SK-N-MC (cell line): ENCODE measurements at regions not wholly inside any gene's neighbourhood (a gene's known extent, or its start where the extent isn't known, plus 50 kb on each side); places are given as distances from the start of the nearest gene placed in this dataset.

Experiments used
- DNase-seq: peaks from one replicate; pipeline ENCODE4 v3.0.0-alpha.2; 2011; ENCODE audit warnings: low read depth, low spot score
- H3K27ac ChIP-seq: fragments of 200-600 bp; sonication (generic); 2 replicates; pipeline ENCODE4 v1.5.1; 2016; ENCODE audit warnings: mixed run types
- H3K36me3 ChIP-seq: fragments of 200-600 bp; sonication (generic); 2 replicates; pipeline ENCODE4 v1.6.1; 2017; ENCODE audit warnings: antibody characterized with exemption, low read length, mixed read lengths; ENCODE audit not compliant: insufficient read depth
- H3K4me3 ChIP-seq: fragments of 200-600 bp; sonication (generic); 2 replicates; pipeline ENCODE4 v1.5.1; 2016
- H3K9ac ChIP-seq: fragments of 200-600 bp; sonication (generic); 2 replicates; pipeline ENCODE4 v1.8.0; 2017; ENCODE audit warnings: mixed run types, mixed read lengths; ENCODE audit not compliant: insufficient read length
- H3K9me3 ChIP-seq: fragments of 200-600 bp; sonication (generic); 2 replicates; pipeline ENCODE4 v1.6.1; 2017; ENCODE audit warnings: low read depth, mild to moderate bottlenecking, antibody characterized with exemption, low read length, moderate library complexity, mixed read lengths
- EZH2 ChIP-seq: fragments of 200-600 bp; sonication (generic); IDR thresholded peaks from one replicate; pipeline ENCODE4 v1.6.1; 2017; ENCODE audit warnings: antibody characterized with exemption
- FOXP2 ChIP-seq: optimal IDR thresholded peaks from 2 replicates; pipeline ENCODE3; 2011; ENCODE audit warnings: mild to moderate bottlenecking, moderate library complexity; ENCODE audit not compliant: insufficient read depth; ENCODE audit errors: extremely low read length, control extremely low read depth
- POLR2AphosphoS5 ChIP-seq: IDR thresholded peaks from 2 replicates; pipeline ENCODE4 v1.6.1; 2012; ENCODE audit warnings: mild to moderate bottlenecking, low read depth, low read length, borderline replicate concordance

DNA sequence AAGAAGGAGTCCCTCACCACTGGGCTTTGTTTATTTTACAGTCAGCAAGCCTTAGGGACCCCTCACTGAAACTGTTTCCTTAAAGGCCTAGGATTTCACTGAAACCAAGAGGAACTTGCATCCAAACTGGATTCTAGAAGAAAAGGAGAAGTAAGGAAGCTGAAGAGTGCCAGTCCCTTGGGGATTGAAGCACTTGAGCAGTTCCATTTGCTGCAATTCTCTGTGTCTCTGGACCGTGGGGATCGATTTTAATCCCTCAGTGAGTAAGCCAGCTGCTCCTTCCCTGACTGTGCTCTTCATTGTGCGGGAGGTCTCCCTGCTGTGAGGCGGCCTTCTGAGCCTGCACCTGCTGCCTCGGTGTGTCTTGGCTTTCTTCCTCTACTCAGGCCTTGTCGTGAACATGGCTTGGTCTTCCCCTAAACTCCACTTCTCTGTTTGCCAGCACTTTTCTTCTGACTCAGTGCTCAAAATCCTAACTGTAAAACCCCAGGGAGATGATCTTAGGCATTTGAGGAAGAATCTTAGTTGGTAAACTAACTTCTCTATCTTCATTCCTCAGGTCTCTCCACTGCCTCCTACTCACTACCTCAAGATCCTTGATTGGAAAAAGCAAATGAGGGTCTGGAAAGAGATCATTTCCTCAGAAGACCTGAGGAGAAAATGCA, 132.6 kb downstream of the SLC38A6 start:
- no peak overlapping the region for H3K27ac ChIP-seq
- no peak for DNase-seq
- no peaks in the 10 kb centered on the region for H3K36me3 ChIP-seq
- H3K9me3 ChIP-seq, result no peaks in the 10 kb centered on the region
- no peak overlapping the region for H3K4me3 ChIP-seq
- no peak for TF ChIP-seq EZH2
- no peak for TF ChIP-seq POLR2AphosphoS5
- TF ChIP-seq FOXP2, result no peak
- H3K9ac ChIP-seq, result no peak overlapping the region

DNA sequence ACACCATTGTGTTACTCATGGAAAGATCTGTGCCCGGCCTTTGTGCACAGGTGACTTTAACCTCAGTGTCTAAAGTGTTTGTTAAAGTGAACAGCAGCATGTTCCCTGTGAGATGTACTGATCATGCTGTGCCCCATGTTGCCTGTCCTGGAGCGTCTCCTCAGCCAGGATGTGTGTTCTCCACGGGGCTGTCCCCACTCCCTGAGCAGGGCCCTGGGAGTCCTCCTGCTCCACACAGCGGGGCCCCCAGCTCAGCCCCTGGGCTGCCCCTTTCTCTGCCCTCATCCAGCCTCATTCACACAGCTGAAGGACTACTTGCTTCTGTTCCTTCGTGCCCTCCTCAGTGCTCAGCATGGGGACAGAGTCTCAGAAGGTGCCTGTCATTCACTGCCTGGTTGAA, 131.5 kb downstream of the SLC38A6 start:
- no peak overlapping the region for H3K4me3 ChIP-seq
- TF ChIP-seq POLR2AphosphoS5, result no peak
- TF ChIP-seq FOXP2, result no peak
- TF ChIP-seq EZH2, result no peak

DNA sequence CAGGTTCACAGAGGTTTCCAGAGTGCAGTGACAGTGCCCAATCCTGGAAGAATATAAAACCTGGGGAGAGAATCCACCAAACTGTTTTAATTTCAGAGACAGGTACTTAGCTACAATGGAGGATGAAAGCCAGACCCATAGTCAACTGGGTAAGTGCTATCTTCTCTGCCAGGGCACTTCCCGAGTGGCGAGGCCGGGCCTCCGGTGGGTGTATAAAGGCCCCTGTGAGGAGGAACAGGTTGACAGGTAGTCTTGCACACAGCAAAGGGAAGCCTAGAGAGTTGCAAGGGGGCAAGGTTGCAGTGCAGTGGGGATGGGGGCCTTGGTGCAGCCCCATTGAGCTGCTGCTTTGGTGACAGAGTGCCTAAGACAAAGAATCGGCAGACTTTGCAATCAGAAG, 130.7 kb downstream of the SLC38A6 start:
- H3K36me3 ChIP-seq, result no peaks in the 10 kb centered on the region
- no peak overlapping the region for H3K9ac ChIP-seq
- H3K27ac ChIP-seq, result no peak overlapping the region
- DNase-seq, result no peak
- TF ChIP-seq POLR2AphosphoS5 (no peak), FOXP2 (no peak), EZH2 (no peak)
- no peak overlapping the region for H3K4me3 ChIP-seq
- H3K9me3 ChIP-seq, result no peaks in the 10 kb centered on the region

More for the DNA sequence above, 131.5 kb downstream of the SLC38A6 start:
- no peak overlapping the region for H3K27ac ChIP-seq
- DNase-seq, result no peak
- no peak overlapping the region for H3K9ac ChIP-seq
- no peaks in the 10 kb centered on the region for H3K9me3 ChIP-seq
- H3K36me3 ChIP-seq, result no peaks in the 10 kb centered on the region

DNA sequence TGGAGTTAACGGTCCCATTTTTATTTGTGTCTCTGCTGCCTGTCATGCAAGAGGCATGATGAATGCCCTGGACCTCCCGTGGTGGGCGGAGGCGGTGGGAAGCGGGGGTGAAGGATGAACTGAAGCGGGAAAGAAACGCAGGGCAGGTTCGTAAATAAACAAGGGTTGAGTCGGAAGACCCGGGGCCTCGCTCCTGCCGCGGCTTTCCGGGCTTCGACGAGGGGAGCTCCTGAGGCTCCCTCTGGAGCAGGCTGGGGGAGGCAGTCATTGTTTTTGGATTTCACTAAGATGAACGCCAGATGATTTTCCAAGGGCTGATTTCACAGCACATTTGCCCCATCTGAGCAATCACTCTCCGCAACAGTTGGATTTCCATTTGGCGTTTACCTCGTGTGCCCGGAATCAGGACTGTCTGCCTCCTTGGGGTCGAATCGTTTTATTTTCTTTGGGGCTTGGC, 130.2 kb downstream of the SLC38A6 start:
- no peaks in the 10 kb centered on the region for H3K36me3 ChIP-seq
- H3K9me3 ChIP-seq, result no peaks in the 10 kb centered on the region
- H3K9ac ChIP-seq, result no peak overlapping the region
- no peak overlapping the region for H3K27ac ChIP-seq
- no peak for TF ChIP-seq POLR2AphosphoS5
- TF ChIP-seq FOXP2, result no peak
- no peak for TF ChIP-seq EZH2
- DNase-seq, result no peak
- H3K4me3 ChIP-seq, result no peak overlapping the region

DNA sequence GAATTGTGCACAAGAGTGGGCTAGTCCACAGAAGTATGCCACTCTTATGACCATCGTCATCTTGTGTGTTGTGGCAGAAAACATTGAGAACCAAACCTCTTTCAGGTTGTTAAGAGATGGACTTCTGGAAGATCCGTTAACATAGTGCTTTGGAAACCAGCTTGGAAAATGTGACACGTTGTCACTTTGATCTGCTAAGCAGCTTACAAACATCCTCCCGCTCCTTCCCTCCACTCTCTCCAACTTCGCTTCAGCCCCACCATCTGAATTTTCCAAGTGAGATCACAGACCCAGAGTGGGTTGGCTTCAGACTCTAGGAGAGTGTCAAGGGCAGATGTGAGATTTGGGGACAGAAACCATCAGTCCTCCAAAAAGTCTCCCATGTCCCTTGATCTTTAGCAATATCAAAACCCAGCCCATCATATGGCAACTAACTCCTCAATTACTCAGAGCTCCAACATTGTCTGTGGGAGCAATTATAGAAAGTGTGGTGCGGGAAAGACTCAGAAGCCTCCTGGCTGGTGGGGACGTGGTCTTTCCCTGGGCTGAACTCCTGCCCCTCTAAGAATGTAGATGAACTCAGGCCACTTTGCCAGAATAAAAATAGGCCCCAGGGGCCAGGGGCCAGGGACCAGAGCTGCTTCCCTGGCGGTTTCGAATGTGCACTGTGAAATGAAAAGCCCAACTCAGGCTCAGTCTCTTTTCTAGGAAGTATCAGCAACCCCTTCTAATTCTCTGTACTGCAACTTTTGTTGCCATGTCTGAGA, 129.5 kb downstream of the SLC38A6 start:
- no peak for TF ChIP-seq FOXP2
- no peak for TF ChIP-seq EZH2
- no peak for TF ChIP-seq POLR2AphosphoS5
- Histone ChIP-seq H3K4me3 (no peak overlapping the region), H3K36me3 (no peaks in the 10 kb centered on the region), H3K9ac (no peak overlapping the region), H3K9me3 (no peaks in the 10 kb centered on the region), H3K27ac (no peak overlapping the region)
- no peak for DNase-seq

DNA sequence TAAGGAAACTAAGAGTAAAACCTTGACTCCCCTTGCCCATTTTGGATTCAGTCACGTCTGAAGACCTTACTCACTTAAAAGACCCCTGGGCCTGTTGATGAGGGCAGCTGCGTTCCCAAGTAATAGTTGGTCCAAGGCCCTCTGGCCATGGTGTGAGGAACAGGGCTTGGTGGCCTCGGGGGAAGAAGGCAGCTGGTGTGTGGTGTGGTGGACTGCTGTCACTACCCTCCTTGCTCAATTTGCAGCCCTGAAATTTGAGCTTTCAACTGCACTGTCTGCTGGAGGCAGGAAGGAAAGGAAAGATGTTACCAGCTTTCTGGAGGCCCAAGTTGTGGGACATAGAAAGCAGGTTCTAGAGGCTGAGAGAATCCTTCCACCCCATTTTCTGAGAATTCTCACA, 128.2 kb downstream of the SLC38A6 start:
- no peak overlapping the region for H3K4me3 ChIP-seq
- no peak for DNase-seq
- no peak overlapping the region for H3K27ac ChIP-seq
- H3K9me3 ChIP-seq, result no peaks in the 10 kb centered on the region
- no peak for TF ChIP-seq FOXP2
- TF ChIP-seq POLR2AphosphoS5, result no peak
- H3K9ac ChIP-seq, result no peak overlapping the region
- H3K36me3 ChIP-seq, result no peaks in the 10 kb centered on the region

DNA sequence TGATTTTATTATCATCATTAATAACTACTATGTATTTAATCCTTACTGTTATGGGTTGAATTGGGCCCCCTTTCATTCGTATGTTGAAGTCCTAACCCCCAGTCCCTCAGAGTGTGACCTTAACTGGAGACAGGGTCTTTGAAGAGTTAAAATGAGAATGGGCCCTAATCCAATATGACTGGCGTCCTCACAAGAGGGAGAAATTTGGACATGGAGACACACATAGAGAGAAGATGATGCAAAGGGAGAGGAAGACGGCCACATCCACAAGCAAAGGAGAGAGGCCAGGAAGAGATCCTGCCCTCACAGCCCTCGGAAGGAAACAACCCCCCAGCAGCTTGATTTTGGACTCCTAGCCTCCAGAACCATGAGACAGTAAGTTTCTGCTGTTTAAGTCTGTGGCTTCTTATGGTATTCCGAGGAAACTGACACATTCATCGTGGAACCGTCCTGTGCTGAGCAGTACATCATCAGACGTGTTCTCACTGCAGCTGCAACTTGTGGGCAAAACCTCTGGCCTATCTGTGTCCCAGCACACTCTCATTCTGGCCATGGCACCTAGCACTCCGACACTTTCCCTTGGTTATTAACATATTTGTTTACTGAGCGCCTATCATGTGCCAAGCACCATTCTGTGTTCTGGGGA, 127.6 kb downstream of the SLC38A6 start:
- TF ChIP-seq EZH2, result no peak
- TF ChIP-seq FOXP2, result no peak
- TF ChIP-seq POLR2AphosphoS5, result no peak
- H3K36me3 ChIP-seq, result no peaks in the 10 kb centered on the region
- no peak overlapping the region for H3K27ac ChIP-seq
- H3K9ac ChIP-seq, result no peak overlapping the region
- H3K4me3 ChIP-seq, result no peak overlapping the region
- DNase-seq, result no peak
- H3K9me3 ChIP-seq, result no peaks in the 10 kb centered on the region

DNA sequence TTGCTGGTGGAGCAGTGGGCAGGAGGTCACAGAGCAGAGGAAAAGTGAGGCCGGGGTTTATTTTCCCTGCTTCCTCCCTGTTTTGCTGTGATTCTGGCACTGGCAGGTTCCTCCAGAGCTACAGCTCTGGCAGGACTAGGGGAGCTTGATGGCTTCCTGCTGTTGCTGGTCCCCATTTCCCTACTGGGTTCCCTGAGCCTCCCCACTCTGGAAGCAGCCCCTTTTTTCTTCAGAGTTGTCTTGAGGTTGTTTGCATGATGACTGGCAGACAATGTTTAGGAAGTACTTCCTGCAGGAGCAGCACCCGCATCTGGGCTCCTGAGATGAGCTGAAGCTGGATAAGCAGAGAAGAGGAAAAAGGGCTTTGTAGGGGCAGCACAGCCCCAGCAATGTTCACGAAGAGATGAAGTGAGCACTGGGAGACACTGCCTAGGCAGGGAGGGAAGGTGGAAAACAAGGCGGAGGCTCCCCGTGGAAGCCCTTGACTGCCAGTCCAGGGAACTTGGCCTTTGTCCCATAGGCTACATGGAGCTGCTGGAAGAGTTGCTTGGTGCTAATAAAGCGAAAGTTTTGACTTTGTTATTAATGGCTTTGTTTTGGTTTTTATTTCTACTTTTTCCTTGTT, 126.9 kb downstream of the SLC38A6 start:
- TF ChIP-seq EZH2 (no peak), FOXP2 (no peak), POLR2AphosphoS5 (no peak)
- Histone ChIP-seq H3K27ac (no peak overlapping the region), H3K4me3 (no peak overlapping the region), H3K9me3 (no peaks in the 10 kb centered on the region), H3K36me3 (no peaks in the 10 kb centered on the region), H3K9ac (no peak overlapping the region)
- no peak for DNase-seq
